GM12891 (cell line): ENCODE measurements at regions not wholly inside any gene's neighbourhood (a gene's known extent, or its start where the extent isn't known, plus 50 kb on each side); places are given as distances from the start of the nearest gene placed in this dataset.

Source experiments
- POLR2AphosphoS5 ChIP-seq: IDR thresholded peaks from 2 replicates; pipeline ENCODE4 v1.6.1; 2011; ENCODE audit warnings: low read depth, low read length, control low read depth
- SPI1 ChIP-seq: IDR thresholded peaks from 2 replicates; pipeline ENCODE4 v1.6.1; 2011; ENCODE audit warnings: low read depth, low read length, control low read depth
- TAF1 ChIP-seq: IDR thresholded peaks from 2 replicates; pipeline ENCODE4 v1.6.1; 2011; ENCODE audit warnings: low read depth, low read length, control low read depth

GRCh38 chr21:41071258-41072171 lies 96.4 kb upstream of the BACE2 start:
- TF ChIP-seq SPI1 (no peak), POLR2AphosphoS5 (no peak), TAF1 (no peak)
